ENCODE measurements at regions not wholly inside any gene's neighbourhood (a gene's known extent, or its start where the extent isn't known, plus 50 kb on each side); places are given as distances from the start of the nearest gene placed in this dataset.

DNA sequence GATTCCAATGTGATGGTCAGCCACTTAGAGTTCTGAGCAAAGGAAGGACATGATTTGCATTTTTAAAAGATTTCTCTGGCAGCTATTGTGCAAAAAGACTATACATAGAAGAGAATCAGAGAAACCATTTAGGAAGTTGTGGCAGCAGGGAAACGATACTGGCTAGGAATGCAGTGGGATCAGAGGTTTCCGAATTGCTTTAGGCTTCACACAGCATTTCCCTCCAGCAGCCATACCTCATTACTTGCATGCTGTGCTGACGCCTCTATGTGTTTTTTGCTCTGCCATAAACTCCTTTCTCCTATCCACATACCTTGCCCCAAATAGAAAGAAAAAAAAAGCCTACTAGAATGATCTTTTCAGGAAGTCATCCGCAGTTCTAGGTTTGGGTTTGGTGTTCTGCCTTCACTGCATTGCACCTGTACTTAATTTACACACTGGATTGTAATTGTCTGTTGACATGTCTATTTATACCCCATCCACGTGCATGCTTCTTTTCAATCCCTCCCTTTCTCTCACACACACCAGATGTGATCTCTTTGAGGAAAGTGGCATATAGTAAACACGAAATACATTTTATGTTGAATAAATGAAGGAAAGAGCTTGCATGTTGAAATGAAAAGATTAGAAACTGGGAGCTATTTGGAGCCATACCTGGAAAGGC lies 860.3 kb upstream of the SEMA6D start:
- no peak for DNase-seq (ENCODE audit: low spot score)

DNA sequence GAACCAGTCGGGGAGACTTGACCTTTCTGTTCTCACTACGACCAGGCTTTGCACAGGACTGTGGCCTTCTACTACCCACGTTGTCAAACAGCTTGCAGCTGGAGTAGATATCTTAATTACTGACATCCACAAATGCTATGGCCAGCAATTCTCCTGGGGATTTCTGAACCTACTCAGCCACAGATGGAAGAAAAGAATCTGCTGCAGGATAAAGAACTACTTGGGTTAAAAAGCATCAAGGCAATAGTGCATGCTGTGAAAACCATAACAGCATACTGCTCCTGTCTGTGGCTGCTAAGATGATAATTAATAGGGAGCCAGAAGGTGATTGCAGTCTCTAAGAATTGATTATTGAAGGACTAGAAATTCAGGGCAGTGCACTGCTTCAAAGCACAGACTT lies 859.2 kb upstream of the SEMA6D start:
- DNase-seq (ENCODE audit: low spot score), result no peak

DNA sequence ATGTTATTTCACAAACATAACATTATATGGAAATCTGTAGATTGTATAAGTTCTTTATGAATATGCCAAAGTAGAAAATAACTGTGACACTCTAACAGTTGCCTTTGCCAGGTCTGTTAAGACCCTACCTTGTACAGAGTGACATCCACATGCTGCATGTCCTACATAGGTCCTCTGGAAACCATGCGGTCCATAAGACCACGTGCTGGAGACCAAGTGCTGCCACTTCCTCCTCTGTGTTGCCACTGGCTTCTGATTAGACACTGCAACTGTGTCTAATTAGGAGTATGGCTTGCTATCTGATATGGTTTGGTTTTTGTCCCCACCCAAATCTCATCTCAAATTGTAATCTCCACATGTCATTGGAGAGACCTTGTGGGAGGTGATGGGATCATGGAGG lies 855.5 kb upstream of the SEMA6D start:
- no peak for DNase-seq (ENCODE audit: low spot score)

DNA sequence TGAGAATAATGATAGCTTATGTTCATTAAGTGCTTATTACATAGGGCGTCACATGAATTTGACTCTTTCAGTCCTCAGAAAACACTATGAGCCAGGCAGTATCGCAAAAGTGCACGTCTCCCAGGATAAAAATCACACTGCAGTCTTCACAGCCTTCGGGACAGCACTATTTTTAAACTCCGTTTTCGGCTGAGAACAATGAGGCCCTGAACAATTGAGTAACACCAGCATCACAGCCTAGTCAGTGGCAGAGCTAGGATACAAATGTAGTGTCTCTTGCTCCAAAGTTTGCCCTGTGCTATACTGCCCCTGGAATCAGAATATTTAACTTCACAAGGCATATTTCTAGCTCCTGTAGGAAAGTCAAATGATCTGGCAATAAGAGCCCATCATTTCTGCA lies 852.1 kb upstream of the SEMA6D start:
- no peak for DNase-seq (ENCODE audit: low spot score)

DNA sequence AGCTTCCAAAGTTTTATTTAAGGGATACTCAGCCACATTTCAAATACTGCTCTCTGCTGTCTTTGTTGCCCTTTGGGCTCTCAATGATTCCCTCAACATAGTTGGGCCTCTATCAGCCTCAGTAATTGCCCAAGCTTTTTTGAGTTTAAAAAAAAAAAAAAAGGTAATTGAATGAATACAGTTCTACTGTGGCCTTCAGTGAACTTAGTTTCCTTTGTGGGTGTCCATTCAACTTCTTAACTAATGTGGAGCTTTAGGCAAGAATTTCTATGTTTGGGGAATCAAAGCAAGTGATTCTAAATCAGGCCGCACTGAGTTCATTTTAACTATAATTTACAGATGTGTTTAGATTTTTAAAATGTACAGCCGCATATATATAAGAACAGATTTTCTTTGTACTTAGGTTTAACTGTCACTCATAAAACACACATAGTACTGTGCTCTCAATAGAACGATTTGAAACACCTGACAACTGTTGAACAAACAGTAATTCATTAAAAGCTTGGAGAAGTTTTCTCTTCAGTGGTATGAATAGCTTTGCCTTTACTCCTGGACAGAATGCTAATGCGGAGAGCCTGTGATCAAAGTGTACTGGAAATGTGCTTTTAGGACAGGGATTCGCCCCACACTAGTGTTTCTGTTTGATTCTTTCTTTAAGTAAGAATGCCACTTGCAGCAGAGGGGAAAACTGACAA lies 844.9 kb upstream of the SEMA6D start:
- DNase-seq (ENCODE audit: low spot score), result no peak

DNA sequence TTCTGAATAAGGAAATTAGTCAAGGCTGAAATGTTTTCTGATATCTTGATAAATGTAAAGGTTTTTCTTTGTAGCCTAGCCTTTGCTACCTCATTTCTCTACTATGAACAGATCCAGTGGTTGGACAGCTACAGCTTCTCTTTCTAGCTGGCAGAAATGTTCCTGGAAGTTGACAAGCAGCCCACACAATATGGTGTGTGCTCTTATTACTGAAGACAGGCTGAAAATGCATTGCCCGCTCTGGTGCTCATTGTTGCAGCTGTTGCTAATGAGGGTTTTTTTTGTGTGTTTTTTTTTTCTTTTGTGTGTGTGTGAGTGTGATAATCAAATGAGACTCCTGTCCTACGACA lies 844.3 kb upstream of the SEMA6D start:
- DNase-seq (ENCODE audit: low spot score), result no peak

DNA sequence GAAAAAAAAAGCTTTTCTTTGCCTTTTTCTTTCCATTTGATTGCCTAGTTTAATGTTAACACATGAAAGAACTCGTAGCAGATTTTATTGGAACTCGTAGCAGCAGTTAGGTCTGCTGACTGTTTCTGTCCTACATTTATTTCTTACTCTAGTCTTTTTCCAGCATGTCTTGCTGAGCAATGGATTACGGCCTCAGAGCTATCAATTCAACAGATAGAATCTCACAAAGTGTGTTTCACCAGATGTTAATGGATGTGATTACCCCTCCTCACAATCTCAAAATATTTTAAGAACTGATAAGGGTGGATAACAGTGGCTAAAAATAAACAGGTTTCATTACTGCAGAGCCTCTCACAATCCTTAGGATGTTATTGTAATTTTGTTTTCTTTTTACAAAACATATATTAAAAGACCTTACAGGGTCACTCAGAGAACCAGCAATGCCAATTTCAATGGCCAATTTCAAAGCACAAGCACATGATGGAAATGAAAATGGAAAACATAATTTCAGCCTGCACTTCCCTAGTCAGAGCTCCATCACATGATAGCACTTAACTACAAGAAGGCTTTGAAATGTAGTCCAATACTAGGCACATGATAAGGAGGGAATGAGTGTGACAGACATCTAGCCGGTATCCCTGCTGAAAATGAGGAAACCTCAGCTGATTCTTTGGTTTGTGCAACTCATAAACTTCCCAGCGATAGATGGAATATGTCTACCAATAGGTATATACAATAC lies 838.1 kb upstream of the SEMA6D start:
- no peak for DNase-seq (ENCODE audit: low spot score)

DNA sequence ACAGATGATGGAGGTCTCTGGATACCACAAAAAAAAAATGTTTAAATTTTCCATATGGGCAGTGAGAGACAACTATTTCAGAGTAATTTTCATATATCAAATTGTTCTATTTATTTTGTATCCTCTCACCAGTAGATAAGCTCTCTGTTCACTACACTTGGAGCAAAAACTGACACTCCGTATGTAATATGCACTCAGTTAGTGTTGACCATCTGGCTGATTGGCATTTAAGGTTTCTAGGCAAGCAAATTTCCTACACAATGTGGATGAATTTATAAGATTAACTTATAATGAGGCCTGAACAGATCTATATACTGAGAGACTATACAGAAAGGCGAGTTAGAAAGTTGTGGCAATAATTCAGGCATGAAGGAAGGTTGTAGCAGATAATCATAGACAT lies 836.5 kb upstream of the SEMA6D start:
- no peak for DNase-seq (ENCODE audit: low spot score)

DNA sequence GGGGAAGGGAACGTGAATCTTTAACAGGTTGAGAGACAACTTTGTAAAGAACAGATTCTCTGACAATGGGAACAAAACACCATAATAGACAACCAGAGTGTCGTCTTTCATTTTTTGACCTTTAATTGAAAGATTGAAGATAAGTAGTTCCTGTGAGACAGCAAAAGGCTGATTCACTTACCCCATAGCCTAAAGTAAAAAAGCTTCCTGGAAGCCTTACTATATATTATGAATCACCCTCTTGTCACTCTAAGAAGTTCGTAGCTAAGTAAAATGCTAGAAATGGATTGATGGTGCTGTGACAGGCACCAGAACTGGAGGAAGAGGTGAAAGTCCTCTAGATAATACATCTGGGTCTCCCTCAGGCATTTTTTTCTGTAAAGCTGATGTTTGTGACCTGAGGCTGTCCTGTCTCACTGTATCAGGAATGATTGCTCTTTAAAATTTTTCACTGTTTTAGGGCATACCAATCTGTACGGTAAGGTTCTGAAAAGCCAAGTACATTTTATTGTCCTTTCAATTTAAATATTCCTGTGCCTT lies 824.6 kb upstream of the SEMA6D start:
- no peak for DNase-seq (ENCODE audit: low spot score)

DNA sequence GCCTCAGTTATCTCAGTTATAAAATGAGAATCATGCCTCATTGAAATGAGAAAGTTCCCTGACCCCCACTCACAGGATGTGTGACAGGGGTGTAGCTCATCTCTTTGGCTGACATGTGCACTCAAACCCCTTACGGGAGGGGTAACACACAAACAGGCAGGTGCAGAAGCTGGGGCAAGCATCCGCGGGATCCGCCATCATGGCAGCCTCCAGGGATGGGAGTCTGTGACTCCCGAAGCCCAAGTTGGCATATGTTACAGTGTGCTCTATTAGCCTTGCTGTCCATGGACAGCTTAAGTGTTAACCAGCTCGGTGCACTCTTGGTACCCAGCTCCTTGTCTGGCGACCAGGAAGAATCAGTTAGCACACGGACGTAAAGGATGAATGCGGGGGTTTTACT lies 822.7 kb upstream of the SEMA6D start:
- no peak for DNase-seq (ENCODE audit: low spot score)

DNA sequence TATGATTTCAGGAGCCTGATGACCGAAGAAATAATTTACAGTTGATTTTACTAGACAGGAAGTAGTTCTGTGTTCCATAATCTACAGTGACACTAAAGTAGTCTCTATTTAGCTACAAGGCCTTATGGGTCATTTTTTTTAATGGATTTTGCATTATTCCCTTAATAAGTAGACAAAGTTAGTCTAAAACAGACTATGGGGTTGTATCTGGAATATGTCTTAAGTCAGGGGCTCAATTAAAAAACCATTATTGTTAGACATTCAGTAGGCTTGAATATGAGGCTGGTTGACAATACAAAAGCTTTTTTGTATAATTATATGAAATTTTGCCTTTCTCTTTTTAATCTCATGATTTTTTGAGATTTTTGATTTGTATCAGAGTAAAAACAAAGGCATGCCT lies 820.0 kb upstream of the SEMA6D start:
- no peak for DNase-seq (ENCODE audit: low spot score)

DNA sequence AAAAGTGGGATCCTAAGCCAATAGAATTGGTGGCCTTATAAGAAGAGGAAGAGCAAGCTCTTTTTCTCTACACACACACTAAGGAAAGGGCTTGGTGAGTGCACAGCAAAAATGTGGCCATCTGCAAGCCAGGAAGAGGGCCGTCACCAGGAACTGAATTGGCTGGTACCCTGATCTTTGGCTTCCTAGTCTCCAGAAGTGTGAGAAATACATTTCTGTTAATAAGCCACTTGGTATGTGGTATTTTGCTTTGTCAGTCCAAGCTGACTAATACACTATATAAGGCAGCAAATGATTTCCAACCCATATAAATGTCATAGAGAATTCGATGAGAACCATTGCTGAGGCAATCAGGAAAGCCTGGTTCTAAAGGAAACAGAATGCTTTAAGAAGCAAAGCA lies 816.3 kb upstream of the SEMA6D start:
- DNase-seq (ENCODE audit: low spot score), result no peak

DNA sequence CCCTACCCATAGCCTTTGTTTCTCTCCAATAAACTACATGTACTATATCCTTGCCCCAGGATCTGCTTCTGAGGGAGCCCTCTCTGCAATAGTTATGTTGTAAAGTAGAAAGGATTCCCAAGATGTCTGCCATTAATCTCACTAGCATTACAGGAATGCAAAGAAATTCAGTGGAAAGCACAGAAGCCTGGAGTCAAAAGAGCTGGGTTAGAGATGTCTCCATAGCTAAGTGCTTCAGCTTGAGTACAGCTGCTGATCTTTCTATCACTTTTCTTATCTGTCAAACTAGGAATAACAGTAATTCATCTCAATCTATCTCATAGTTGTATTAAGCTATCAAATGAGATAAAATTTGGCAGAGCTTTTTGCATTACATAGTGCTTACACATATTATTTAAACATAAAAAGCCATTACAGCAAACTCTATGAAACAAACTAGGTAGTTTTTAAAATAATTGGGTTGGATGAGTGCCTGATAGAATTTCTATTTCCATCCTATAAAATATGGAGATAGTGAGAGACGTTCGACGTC lies 799.5 kb upstream of the SEMA6D start:
- no peak for DNase-seq (ENCODE audit: low spot score)

DNA sequence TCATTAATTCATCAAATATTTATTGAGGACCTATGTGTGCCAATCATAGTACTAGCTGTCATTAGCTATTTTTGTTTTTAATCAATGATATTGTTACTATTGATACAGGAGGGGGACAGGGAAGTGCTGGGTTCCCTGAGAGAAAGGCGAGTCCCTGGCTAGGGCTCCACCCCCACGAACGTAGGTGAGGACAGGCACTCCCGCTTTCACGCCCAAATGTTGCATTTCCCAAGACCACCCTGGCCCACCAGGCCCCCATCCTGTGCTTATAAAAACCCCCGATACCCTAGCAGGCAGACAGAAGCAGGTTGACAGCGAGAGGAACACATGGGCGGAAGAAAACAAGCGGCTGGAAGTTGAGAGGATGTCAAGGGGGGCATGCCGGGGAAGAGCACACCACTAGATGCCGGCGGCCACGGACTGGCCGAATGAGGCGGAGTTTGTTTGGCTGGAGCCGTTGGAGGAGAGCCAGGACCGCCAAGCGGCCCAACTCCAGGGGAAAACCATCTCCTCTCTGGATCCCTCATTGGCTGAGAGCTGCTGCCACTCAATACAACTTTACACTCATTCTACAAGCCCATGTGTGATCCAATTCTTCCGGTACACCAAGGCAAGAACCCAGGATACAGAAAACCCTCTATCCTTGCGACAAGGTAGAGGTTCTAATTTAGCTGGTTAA lies 798.7 kb upstream of the SEMA6D start:
- no peak for DNase-seq (ENCODE audit: low spot score)

DNA sequence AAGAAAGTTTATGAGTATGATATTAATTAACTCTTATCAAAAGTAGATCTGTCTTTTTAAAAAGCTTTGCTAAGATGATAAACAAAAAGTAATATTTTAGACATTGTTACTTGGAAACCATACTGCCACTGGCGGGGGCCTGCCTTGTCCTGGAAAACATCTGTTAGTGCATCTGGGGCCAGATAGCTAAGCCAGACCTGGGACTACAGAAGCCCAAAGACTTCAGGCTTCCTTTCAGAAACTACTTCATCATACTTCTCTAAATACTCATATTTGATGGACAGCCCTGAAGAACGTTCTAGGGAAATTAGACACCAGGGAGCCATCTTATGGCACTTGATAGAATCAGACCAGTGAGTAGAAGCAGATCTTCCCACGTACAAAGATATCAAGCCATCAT lies 795.4 kb upstream of the SEMA6D start:
- no peak for DNase-seq (ENCODE audit: low spot score)

DNA sequence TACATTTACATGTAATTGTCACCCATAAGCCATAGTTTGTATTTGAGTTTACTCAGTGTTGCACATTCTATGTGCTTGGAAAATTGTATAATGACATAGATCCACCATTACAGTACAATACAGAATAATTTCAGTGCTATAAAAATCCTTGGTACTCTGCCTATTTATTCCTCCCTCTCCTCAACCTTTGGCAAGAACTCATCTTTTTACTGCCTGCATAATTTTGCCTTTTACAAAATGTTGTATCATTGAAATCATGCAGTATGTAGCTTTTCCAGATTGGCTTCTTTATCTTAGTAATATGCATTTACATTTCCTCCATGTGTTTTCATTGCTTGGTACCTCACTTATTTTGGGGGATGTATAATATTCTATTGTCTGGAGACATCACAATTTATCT lies 786.9 kb upstream of the SEMA6D start:
- no peak for DNase-seq (ENCODE audit: low spot score)

DNA sequence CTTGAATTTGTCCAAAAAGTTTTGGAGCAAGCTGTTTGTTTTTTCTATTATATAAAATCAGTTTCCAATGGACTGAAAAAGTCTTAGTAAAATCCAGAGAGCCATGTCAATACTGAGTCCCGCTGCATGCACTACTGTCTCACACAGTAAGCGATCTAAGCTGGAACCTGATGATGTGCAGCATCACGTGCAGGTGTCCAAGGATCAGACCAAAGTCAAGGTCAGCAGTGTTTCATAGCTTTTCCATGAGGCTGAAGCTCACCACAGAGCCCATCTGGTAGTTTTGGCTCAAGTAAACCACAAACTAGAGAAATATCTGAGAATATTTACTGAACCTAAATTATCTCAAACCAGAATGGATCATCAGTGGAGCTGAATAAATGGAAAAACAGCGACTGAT lies 784.0 kb upstream of the SEMA6D start:
- DNase-seq (ENCODE audit: low spot score), result no peak

DNA sequence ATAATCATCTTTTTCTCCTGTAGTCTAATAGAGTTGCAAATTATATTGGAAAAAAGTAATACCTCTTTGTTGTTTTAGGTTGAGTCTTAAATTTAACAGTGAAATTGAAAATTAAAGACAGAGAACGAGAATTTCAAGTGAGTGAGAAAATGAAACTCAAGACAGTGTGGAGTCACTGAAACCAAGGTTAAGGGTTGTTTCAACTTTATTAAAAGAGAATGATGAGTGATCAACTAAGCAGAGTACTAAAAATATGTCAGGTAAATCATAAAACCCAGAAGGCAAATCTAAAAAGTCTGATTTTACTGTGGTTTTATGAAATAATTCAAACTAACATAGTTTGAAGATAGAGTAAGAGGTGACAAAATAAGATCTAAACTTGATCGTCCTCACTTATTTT lies 782.5 kb upstream of the SEMA6D start:
- no peak for DNase-seq (ENCODE audit: low spot score)

DNA sequence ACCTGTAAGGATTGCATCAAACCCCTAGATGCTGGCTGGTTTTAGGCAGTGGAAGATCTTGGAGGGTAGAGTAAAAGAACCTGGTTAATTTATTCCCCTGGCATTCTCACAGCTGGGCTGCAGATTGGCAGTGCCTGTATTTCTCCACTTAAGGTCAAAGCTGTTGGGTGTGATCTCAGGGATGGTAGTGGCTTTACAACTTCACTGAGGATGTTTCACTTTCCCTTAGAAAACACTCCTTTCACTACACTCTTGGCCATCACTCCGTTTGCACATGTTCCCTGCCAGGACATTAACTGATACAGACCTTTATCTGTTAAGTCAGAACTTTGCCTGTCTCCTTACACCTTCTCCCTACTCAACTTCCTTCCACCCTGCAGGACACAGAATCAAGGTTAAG lies 779.1 kb upstream of the SEMA6D start:
- DNase-seq (ENCODE audit: low spot score), result no peak

DNA sequence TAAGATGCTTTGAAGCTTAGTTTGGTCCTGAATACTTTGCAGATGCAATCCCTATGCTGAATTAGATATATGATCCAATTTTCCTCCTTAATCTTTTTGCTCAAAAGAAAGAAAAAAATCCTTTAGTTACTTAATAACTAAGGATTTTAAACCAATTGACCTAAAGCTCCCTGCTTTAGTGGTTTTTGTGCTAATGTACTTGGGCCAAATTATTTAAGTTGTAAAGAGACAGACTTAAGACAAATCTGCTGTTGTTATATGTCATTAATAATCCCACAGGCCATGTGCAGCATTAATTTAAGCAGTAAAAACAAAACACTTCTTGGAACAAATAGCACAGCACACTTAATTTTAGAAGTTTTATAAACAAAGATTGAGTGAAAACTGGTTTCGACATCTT lies 776.1 kb upstream of the SEMA6D start:
- DNase-seq (ENCODE audit: low spot score), result no peak

DNA sequence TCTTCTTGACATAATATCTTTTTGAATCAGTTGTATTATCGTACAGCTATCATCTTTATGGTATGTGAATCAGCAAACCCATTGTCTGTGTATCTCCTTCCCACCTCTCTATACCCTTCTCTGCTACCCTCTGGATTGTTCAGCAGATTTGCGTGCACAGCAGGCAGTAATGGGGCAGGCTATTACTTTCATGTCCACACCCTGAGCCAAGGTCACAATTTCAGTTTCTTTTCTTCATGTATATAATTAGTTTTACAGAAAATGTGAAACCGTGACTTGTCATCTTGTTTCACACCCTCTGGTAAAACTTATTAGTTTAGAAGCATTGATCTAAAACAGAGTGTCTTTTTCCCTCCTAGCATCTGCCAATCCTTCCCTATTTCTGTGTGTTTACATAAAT lies 770.4 kb upstream of the SEMA6D start:
- no peak for DNase-seq (ENCODE audit: low spot score)

DNA sequence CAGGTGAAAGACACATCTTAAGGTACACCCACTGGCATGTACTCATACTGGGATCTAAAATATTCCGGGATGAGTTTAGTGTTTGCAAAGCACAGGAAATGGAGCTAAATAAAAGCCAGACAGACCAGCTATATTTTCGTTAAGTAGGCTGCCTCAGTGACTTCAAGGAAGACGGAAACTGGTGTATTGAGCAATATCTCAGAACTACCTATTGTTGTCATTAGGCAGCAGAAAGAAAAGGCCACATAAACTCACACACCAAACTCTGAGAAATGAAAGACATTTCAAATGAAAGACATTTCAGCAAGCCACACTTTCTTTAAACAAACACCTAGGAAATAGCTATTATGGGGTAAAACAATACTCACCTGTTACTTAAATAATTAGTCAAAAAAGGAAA lies 761.7 kb upstream of the SEMA6D start:
- no peak for DNase-seq (ENCODE audit: low spot score)

DNA sequence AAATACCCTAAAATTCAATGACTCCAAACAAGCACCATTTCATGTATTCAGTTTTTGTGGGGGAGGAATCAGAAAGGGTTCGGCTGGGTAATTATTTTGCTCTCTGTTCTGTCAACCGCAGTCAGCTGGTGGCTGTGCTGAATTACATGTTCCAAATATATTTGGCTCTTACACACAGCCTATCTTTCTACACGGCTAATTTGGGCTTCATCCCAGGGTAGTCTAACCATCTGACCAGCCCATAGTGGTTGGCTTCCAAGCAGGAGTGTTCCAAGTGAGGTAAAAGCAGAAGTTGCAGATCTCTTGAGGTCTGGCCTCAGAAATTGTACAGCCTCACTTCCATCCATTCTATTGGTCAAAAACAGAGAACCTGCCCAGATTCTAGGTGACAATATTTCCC lies 760.8 kb upstream of the SEMA6D start:
- no peak for DNase-seq (ENCODE audit: low spot score)
